ENCODE measurements at regions not wholly inside any gene's neighbourhood (a gene's known extent, or its start where the extent isn't known, plus 50 kb on each side); places are given as distances from the start of the nearest gene placed in this dataset.

DNA sequence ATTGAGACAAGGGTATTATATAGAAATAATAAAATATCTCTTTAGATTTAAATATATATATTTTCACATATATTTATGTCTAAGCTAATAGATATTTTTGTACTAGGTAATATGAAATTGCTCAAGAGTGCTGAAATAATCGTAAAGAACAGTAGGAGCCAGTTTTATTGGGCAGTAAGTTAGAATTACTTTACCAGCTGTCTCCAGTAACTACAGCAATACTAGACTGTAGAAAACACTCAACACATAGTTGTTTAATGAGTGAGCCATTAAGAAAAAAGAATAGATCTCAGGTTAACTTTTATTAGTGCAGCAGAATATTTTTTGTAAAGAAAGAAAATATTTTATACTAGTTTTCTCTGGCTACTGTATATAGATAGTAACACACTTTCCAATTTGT lies 715.2 kb downstream of the TRIML1 start:
- TF ChIP-seq CTCF (IDR thresholded peaks at IDR 0.05; ENCODE audit: low read depth, low read length, missing control alignments): no peak
- H3K4me3 ChIP-seq (ENCODE audit: low read depth, low read length): no peak overlapping the region
- no peak for DNase-seq (ENCODE audit: low read depth)

GRCh38 chr4:188858696-188859095 lies 719.5 kb downstream of the TRIML1 start:
- H3K4me3 ChIP-seq (ENCODE audit: low read depth, low read length): no peak overlapping the region
- no peak for TF ChIP-seq CTCF (IDR thresholded peaks at IDR 0.05; ENCODE audit: low read depth, low read length, missing control alignments)
- DNase-seq (ENCODE audit: low read depth): no peak

DNA sequence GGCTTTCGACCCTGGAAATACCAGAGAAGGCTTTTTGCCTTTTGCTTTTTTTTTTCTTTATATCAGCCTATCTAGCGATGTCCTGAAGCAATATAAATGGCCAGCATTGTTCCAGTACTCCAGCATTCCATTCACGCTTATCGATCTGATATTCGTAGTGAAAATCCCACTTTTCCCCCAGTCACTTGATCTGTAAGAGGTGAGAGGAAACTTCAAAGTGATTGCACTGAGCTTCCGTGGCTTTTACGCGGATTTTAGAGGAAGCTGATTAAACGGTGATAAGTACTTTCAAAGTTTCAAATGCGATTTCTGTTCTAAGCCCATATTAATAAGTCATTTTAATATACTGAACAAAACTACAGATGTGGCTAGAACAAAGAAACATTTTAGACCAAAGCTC lies 725.5 kb downstream of the TRIML1 start:
- H3K4me3 ChIP-seq (ENCODE audit: low read depth, low read length): no peak overlapping the region
- no peak for DNase-seq (ENCODE audit: low read depth)
- no peak for TF ChIP-seq CTCF (IDR thresholded peaks at IDR 0.05; ENCODE audit: low read depth, low read length, missing control alignments)

GRCh38 chr4:188867796-188868195 lies 728.6 kb downstream of the TRIML1 start:
- no peak for TF ChIP-seq CTCF (IDR thresholded peaks at IDR 0.05; ENCODE audit: low read depth, low read length, missing control alignments)
- no peak overlapping the region for H3K4me3 ChIP-seq (ENCODE audit: low read depth, low read length)
- DNase-seq (ENCODE audit: low read depth): no peak

DNA sequence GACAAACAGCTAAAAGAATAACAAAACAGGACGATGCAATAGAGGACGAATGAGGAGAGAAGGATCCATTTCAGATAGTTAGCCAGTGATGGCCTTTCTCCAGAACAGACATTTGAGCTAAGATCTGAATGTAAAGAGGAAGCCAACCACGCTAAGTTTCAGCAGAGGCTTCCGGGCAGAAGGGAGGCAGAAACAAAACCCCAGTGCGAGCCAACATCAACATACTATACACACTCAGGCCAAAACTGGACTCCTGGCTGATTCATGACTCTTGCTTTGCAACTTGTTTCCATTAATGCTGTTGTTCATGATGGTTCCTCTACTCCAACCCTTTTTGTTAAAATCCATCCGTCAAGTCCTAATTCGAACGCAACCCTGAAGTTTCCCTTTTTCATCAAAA lies 730.3 kb downstream of the TRIML1 start:
- TF ChIP-seq CTCF (IDR thresholded peaks at IDR 0.05; ENCODE audit: low read depth, low read length, missing control alignments): no peak
- H3K4me3 ChIP-seq (ENCODE audit: low read depth, low read length): no peak overlapping the region
- DNase-seq (ENCODE audit: low read depth): no peak

GRCh38 chr4:188872809-188873208 lies 733.6 kb downstream of the TRIML1 start:
- TF ChIP-seq CTCF (IDR thresholded peaks at IDR 0.05; ENCODE audit: low read depth, low read length, missing control alignments): no peak
- no peak overlapping the region for H3K4me3 ChIP-seq (ENCODE audit: low read depth, low read length)
- DNase-seq (ENCODE audit: low read depth): no peak

- no peak overlapping the region for H3K4me3 ChIP-seq (ENCODE audit: low read depth, low read length)
- TF ChIP-seq CTCF (IDR thresholded peaks at IDR 0.05; ENCODE audit: low read depth, low read length, missing control alignments): no peak
- no peak for DNase-seq (ENCODE audit: low read depth)
These were observed 737.6 kb downstream of the TRIML1 start for GRCh38 chr4:188876881-188877280.

Data from GM12864 (cell line).